WTC11 (cell line): ENCODE measurements at regions not wholly inside any gene's neighbourhood (a gene's known extent, or its start where the extent isn't known, plus 50 kb on each side); places are given as distances from the start of the nearest gene placed in this dataset.

Experiments used
- MYBL2 ChIP-seq: sonication (generic); formaldehyde crosslinking; IDR thresholded peaks from 2 replicates; pipeline ENCODE4 v1.8.1; 2023; ENCODE audit warnings: mild to moderate bottlenecking, moderate library complexity, missing genetic modification reagents
- TF ChIP-seq, protein P1 (sequence below): fragments of 200-600 bp; IDR thresholded peaks from 2 replicates; pipeline ENCODE4 v1.8.0; 2022; ENCODE audit warnings: antibody characterized with exemption

DNA sequence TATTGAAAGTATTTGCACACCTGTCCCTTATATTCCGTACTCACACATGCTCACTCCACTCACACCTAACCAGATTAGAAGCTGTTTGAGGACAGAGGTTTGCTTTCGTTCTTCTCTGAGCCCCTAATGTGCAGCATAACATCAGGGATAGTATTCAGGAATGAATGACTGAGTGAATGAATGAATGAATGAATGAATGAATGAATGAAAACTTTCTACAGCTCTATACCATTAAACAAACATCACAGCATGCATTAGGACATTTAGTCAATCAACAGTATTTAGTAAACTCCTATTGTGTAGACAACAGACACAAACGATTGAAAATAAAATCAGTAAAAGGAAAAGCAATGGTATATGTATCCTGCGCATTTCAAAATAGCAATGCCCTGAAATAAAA is 212.7 kb downstream of the SHQ1 start:
- TF ChIP-seq MYBL2 (CRISPR knock-in tag): no peak
- TF ChIP-seq, protein P1, sequence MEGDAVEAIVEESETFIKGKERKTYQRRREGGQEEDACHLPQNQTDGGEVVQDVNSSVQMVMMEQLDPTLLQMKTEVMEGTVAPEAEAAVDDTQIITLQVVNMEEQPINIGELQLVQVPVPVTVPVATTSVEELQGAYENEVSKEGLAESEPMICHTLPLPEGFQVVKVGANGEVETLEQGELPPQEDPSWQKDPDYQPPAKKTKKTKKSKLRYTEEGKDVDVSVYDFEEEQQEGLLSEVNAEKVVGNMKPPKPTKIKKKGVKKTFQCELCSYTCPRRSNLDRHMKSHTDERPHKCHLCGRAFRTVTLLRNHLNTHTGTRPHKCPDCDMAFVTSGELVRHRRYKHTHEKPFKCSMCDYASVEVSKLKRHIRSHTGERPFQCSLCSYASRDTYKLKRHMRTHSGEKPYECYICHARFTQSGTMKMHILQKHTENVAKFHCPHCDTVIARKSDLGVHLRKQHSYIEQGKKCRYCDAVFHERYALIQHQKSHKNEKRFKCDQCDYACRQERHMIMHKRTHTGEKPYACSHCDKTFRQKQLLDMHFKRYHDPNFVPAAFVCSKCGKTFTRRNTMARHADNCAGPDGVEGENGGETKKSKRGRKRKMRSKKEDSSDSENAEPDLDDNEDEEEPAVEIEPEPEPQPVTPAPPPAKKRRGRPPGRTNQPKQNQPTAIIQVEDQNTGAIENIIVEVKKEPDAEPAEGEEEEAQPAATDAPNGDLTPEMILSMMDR: no peak
